Central memory CD8-positive, alpha-beta T cell (primary cell): ENCODE measurements at regions not wholly inside any gene's neighbourhood (a gene's known extent, or its start where the extent isn't known, plus 50 kb on each side); places are given as distances from the start of the nearest gene placed in this dataset.
"Not testable (repeated sequence)": the region's sequence is repeated elsewhere in the genome, so short reads cannot be mapped to it uniquely, and the experiment has no call there.

Experiments
- ATAC-seq: fragments of 150-1000 bp; cut with Tn5 transposase; replicated peaks from 2 replicates; pipeline ENCODE4 v1.10.0; 2022; ENCODE audit warnings: mild to moderate bottlenecking, moderate FRiP score, moderate number of reproducible peaks; ENCODE audit not compliant: poor library complexity, severe bottlenecking; ENCODE audit errors: extremely low read depth
- DNase-seq, 2 donors: peaks; one replicate each; pipeline ENCODE4 v3.0.0; 2021; ENCODE audit warnings: low spot score in 2 of 2
- H3K27ac Mint-ChIP-seq: one replicate; pipeline ENCODE4 v1.8.0; 2022; ENCODE audit warnings: low read depth, mild to moderate bottlenecking, moderate library complexity, mixed read lengths
- H3K27me3 Mint-ChIP-seq: one replicate; pipeline ENCODE4 v1.8.0; 2022; ENCODE audit warnings: mixed read lengths
- H3K36me3 Mint-ChIP-seq: one replicate; pipeline ENCODE4 v1.8.0; 2022; ENCODE audit warnings: mild to moderate bottlenecking, moderate library complexity, mixed read lengths; ENCODE audit not compliant: insufficient read depth
- H3K4me1 Mint-ChIP-seq: one replicate; pipeline ENCODE4 v1.8.0; 2022; ENCODE audit warnings: mixed read lengths
- H3K4me3 Mint-ChIP-seq: one replicate; pipeline ENCODE4 v1.8.0; 2022; ENCODE audit warnings: mild to moderate bottlenecking, moderate library complexity, mixed read lengths
- H3K9me3 Mint-ChIP-seq: one replicate; pipeline ENCODE4 v1.8.0; 2022; ENCODE audit warnings: mixed read lengths

- H3K27ac Mint-ChIP-seq, result no peak overlapping the region
- H3K36me3 Mint-ChIP-seq, result no peaks in the 10 kb centered on the region
- H3K27me3 Mint-ChIP-seq, result no peaks in the 10 kb centered on the region
- peaks cover 17% of the 10 kb centered on the region for H3K9me3 Mint-ChIP-seq
- ATAC-seq, result no peak
- DNase-seq, result no peak
- H3K4me1 Mint-ChIP-seq, result no peaks in the 10 kb centered on the region
- no peak overlapping the region for H3K4me3 Mint-ChIP-seq
Measured at GRCh38 chr5:105101577-105101976, 1539.0 kb upstream of the NUDT12 start.

- Mint-ChIP-seq H3K4me3 (no peak overlapping the region), H3K9me3 (peaks cover 30% of the 10 kb centered on the region), H3K27ac (no peak overlapping the region)
Measured at GRCh38 chr5:105088961-105089360, 1526.4 kb upstream of the NUDT12 start.

GRCh38 chr5:105088102-105088501 lies 1525.5 kb upstream of the NUDT12 start:
- H3K4me3 Mint-ChIP-seq, result no peak overlapping the region
- H3K36me3 Mint-ChIP-seq, result peaks cover 1% of the 10 kb centered on the region
- no peaks in the 10 kb centered on the region for H3K4me1 Mint-ChIP-seq
- H3K27me3 Mint-ChIP-seq, result no peaks in the 10 kb centered on the region
- DNase-seq (no peak), ATAC-seq (no peak)
- peaks cover 22% of the 10 kb centered on the region for H3K9me3 Mint-ChIP-seq
- no peak overlapping the region for H3K27ac Mint-ChIP-seq

More at GRCh38 chr5:105088961-105089360, 1526.4 kb upstream of the NUDT12 start:
- Mint-ChIP-seq H3K4me1 (no peaks in the 10 kb centered on the region), H3K36me3 (peaks cover 1% of the 10 kb centered on the region), H3K27me3 (no peaks in the 10 kb centered on the region)
- ATAC-seq (no peak), DNase-seq (no peak)

GRCh38 chr5:105057893-105058292 lies 1495.3 kb upstream of the NUDT12 start:
- Mint-ChIP-seq H3K4me1 (no peaks in the 10 kb centered on the region), H3K36me3 (peaks cover 1% of the 10 kb centered on the region), H3K4me3 (no peak overlapping the region), H3K9me3 (peaks cover 11% of the 10 kb centered on the region), H3K27ac (no peak overlapping the region), H3K27me3 (no peaks in the 10 kb centered on the region)
- ATAC-seq (no peak), DNase-seq (no peak)

- H3K27ac Mint-ChIP-seq, result no peak overlapping the region
- ATAC-seq (no peak), DNase-seq (no peak)
- no peak overlapping the region for H3K4me3 Mint-ChIP-seq
- H3K36me3 Mint-ChIP-seq, result peaks cover 1% of the 10 kb centered on the region
- peaks cover 17% of the 10 kb centered on the region for H3K9me3 Mint-ChIP-seq
- H3K4me1 Mint-ChIP-seq, result no peaks in the 10 kb centered on the region
- H3K27me3 Mint-ChIP-seq, result no peaks in the 10 kb centered on the region
Measured at GRCh38 chr5:105057001-105057436, 1494.4 kb upstream of the NUDT12 start.

GRCh38 chr5:105054406-105054805 lies 1491.8 kb upstream of the NUDT12 start:
- Mint-ChIP-seq H3K4me1 (no peaks in the 10 kb centered on the region), H3K27me3 (no peaks in the 10 kb centered on the region), H3K27ac (no peak overlapping the region), H3K36me3 (peaks cover 1% of the 10 kb centered on the region), H3K9me3 (peaks cover 23% of the 10 kb centered on the region), H3K4me3 (no peak overlapping the region)
- ATAC-seq, result no peak
- DNase-seq, result no peak

GRCh38 chr5:105042623-105043022 lies 1480.0 kb upstream of the NUDT12 start:
- no peak for ATAC-seq
- DNase-seq, result no peak
- Mint-ChIP-seq H3K36me3 (no peaks in the 10 kb centered on the region), H3K9me3 (peaks cover 25% of the 10 kb centered on the region), H3K4me3 (no peak overlapping the region), H3K27me3 (no peaks in the 10 kb centered on the region), H3K27ac (no peak overlapping the region), H3K4me1 (no peaks in the 10 kb centered on the region)

GRCh38 chr5:105036814-105037213 lies 1474.2 kb upstream of the NUDT12 start:
- not testable (repeated sequence) for H3K27ac Mint-ChIP-seq, H3K4me1 Mint-ChIP-seq, H3K36me3 Mint-ChIP-seq, DNase-seq, H3K27me3 Mint-ChIP-seq, H3K4me3 Mint-ChIP-seq, ATAC-seq
- H3K9me3 Mint-ChIP-seq, result peaks cover 32% of the 10 kb centered on the region

GRCh38 chr5:105034401-105034763 lies 1471.8 kb upstream of the NUDT12 start:
- Mint-ChIP-seq H3K36me3 (no peaks in the 10 kb centered on the region), H3K9me3 (peaks cover 27% of the 10 kb centered on the region), H3K4me1 (no peaks in the 10 kb centered on the region), H3K27ac (no peak overlapping the region), H3K4me3 (no peak overlapping the region), H3K27me3 (no peaks in the 10 kb centered on the region)
- ATAC-seq (no peak), DNase-seq (no peak)

- no peak for DNase-seq
- no peak for ATAC-seq
Measured at GRCh38 chr5:105033637-105034400, 1471.2 kb upstream of the NUDT12 start.

GRCh38 chr5:105032917-105033316 lies 1470.3 kb upstream of the NUDT12 start:
- no peak for ATAC-seq
- H3K4me1 Mint-ChIP-seq, result no peaks in the 10 kb centered on the region
- H3K27ac Mint-ChIP-seq, result no peak overlapping the region
- no peaks in the 10 kb centered on the region for H3K36me3 Mint-ChIP-seq
- no peak overlapping the region for H3K4me3 Mint-ChIP-seq
- H3K27me3 Mint-ChIP-seq, result no peaks in the 10 kb centered on the region
- peaks cover 16% of the 10 kb centered on the region for H3K9me3 Mint-ChIP-seq
- DNase-seq, result no peak

More at GRCh38 chr5:105033637-105034400, 1471.2 kb upstream of the NUDT12 start:
- Mint-ChIP-seq H3K4me3 (no peak overlapping the region), H3K27me3 (no peaks in the 10 kb centered on the region), H3K36me3 (no peaks in the 10 kb centered on the region), H3K4me1 (no peaks in the 10 kb centered on the region), H3K27ac (no peak overlapping the region), H3K9me3 (peaks cover 22% of the 10 kb centered on the region)

- H3K4me3 Mint-ChIP-seq, result no peak overlapping the region
- H3K27ac Mint-ChIP-seq, result no peak overlapping the region
- no peak for ATAC-seq
- H3K27me3 Mint-ChIP-seq, result no peaks in the 10 kb centered on the region
- no peaks in the 10 kb centered on the region for H3K36me3 Mint-ChIP-seq
- H3K9me3 Mint-ChIP-seq, result peaks cover 9% of the 10 kb centered on the region
- no peaks in the 10 kb centered on the region for H3K4me1 Mint-ChIP-seq
- no peak for DNase-seq
Measured at GRCh38 chr5:105030153-105030552, 1467.6 kb upstream of the NUDT12 start.

- no peak overlapping the region for H3K4me3 Mint-ChIP-seq
Measured at GRCh38 chr5:105015098-105015497, 1452.5 kb upstream of the NUDT12 start.

More at GRCh38 chr5:105015098-105015497, 1452.5 kb upstream of the NUDT12 start:
- H3K4me1 Mint-ChIP-seq, result no peaks in the 10 kb centered on the region
- H3K27ac Mint-ChIP-seq, result no peak overlapping the region
- DNase-seq (no peak), ATAC-seq (no peak)
- H3K9me3 Mint-ChIP-seq, result peaks cover 11% of the 10 kb centered on the region
- no peaks in the 10 kb centered on the region for H3K27me3 Mint-ChIP-seq
- no peaks in the 10 kb centered on the region for H3K36me3 Mint-ChIP-seq
